ENCODE measurements at regions not wholly inside any gene's neighbourhood (a gene's known extent, or its start where the extent isn't known, plus 50 kb on each side); places are given as distances from the start of the nearest gene placed in this dataset.

- no peak overlapping the region for H3K4me3 ChIP-seq (ENCODE audit: control insufficient read depth in 1 of 2, extremely low read depth in 1 of 2, low read length in 1 of 2)
- no peak overlapping the region for H3K27ac ChIP-seq (ENCODE audit: low read length)
- peaks cover 2 to 44% of the 10 kb centered on the region in 2 experiments for H3K27me3 ChIP-seq (replicated peaks in 1 of 2; ENCODE audit: control insufficient read depth in 2 of 2, extremely low read depth in 1 of 2, insufficient read depth in 2 of 2, low read length in 1 of 2)
- ChIA-PET CTCF (no interaction called here), POLR2A (no interaction called here)
- 81% methylated on average over 10 of the region's 11 CpGs for WGBS (ENCODE audit: insufficient coverage)
- no peaks in the 10 kb centered on the region for H3K4me1 ChIP-seq (ENCODE audit: control insufficient read depth in 1 of 2, extremely low read depth in 1 of 2, insufficient read depth in 2 of 2, low read length in 2 of 2)
- H3K4me1 Mint-ChIP-seq, result peaks cover 0 to 11% (median 3%) of the 10 kb centered on the region in 3 donors
- DNase-seq (no peak), ATAC-seq (replicated peaks in 1 of 4) (no peak)
- H3K27ac Mint-ChIP-seq, result no peak overlapping the region
- no peaks in the 10 kb centered on the region for H3K36me3 Mint-ChIP-seq
- no peaks in the 10 kb centered on the region for H3K9me3 Mint-ChIP-seq
- no peak overlapping the region for H3K4me3 Mint-ChIP-seq
- peaks cover 15 to 28% of the 10 kb centered on the region in 2 donors for H3K27me3 Mint-ChIP-seq
- no peaks in the 10 kb centered on the region for H3K36me3 ChIP-seq (ENCODE audit: control insufficient read depth in 2 of 2, extremely low read depth in 1 of 2, insufficient read depth in 1 of 2, low read length in 1 of 2)
- no peaks in the 10 kb centered on the region for H3K9me3 ChIP-seq
Measured at GRCh38 chr1:10860682-10861081, 64.2 kb upstream of the CASZ1 start.

- CTCF ChIA-PET, result interaction anchor here in 1 of 2 donors (0.6 kb wide), 1 partner anchor 395 kb away, joined by 3 read pairs; no protein-coding TSS in a partner anchor
- no peak overlapping the region for H3K27ac Mint-ChIP-seq
Measured at GRCh38 chr1:10861822-10862221, 65.4 kb upstream of the CASZ1 start.

GRCh38 chr1:10862743-10863335, 66.4 kb upstream of the CASZ1 start:
- POLR2A ChIA-PET, result interaction anchor here in 1 of 2 donors (0.8 kb wide), 1 partner anchor 237 kb away, joined by 4 read pairs; no protein-coding TSS in a partner anchor
- no peak overlapping the region for H3K27ac ChIP-seq (ENCODE audit: low read length)
- Mint-ChIP-seq H3K27ac (no peak overlapping the region), H3K4me3 (no peak overlapping the region), H3K27me3 (peaks cover 24 to 41% of the 10 kb centered on the region in 2 donors), H3K4me1 (peaks cover 10 to 27% (median 16%) of the 10 kb centered on the region in 3 donors), H3K36me3 (no peaks in the 10 kb centered on the region), H3K9me3 (no peaks in the 10 kb centered on the region)
- ATAC-seq (replicated peaks in 1 of 4), result no peak
- CTCF ChIA-PET, result interaction anchor here in 1 of 2 donors (0.5 kb wide), 1 partner anchor 308 kb away, joined by 6 read pairs; no protein-coding TSS in a partner anchor
- no peaks in the 10 kb centered on the region for H3K9me3 ChIP-seq
- no peak for DNase-seq
- H3K36me3 ChIP-seq (ENCODE audit: control insufficient read depth in 2 of 2, extremely low read depth in 1 of 2, insufficient read depth in 1 of 2, low read length in 1 of 2), result no peaks in the 10 kb centered on the region
- WGBS (ENCODE audit: insufficient coverage), result 88% methylated on average over 7 of the region's 18 CpGs
- H3K4me1 ChIP-seq (ENCODE audit: control insufficient read depth in 1 of 2, extremely low read depth in 1 of 2, insufficient read depth in 2 of 2, low read length in 2 of 2), result peaks cover 0 to 14% of the 10 kb centered on the region in 2 experiments
- peaks cover 4 to 55% of the 10 kb centered on the region in 2 experiments for H3K27me3 ChIP-seq (replicated peaks in 1 of 2; ENCODE audit: control insufficient read depth in 2 of 2, extremely low read depth in 1 of 2, insufficient read depth in 2 of 2, low read length in 1 of 2)
- no peak overlapping the region for H3K4me3 ChIP-seq (ENCODE audit: control insufficient read depth in 1 of 2, extremely low read depth in 1 of 2, low read length in 1 of 2)

More at GRCh38 chr1:10861822-10862221, 65.4 kb upstream of the CASZ1 start:
- Mint-ChIP-seq H3K4me3 (no peak overlapping the region), H3K4me1 (peaks cover 4 to 20% (median 10%) of the 10 kb centered on the region in 3 donors), H3K27me3 (peaks cover 19 to 36% of the 10 kb centered on the region in 2 donors), H3K36me3 (no peaks in the 10 kb centered on the region), H3K9me3 (no peaks in the 10 kb centered on the region)
- no peak for DNase-seq
- no peak overlapping the region for H3K4me3 ChIP-seq (ENCODE audit: control insufficient read depth in 1 of 2, extremely low read depth in 1 of 2, low read length in 1 of 2)
- peaks cover 4 to 51% of the 10 kb centered on the region in 2 experiments for H3K27me3 ChIP-seq (replicated peaks in 1 of 2; ENCODE audit: control insufficient read depth in 2 of 2, extremely low read depth in 1 of 2, insufficient read depth in 2 of 2, low read length in 1 of 2)
- H3K27ac ChIP-seq (ENCODE audit: low read length), result no peak overlapping the region
- POLR2A ChIA-PET, result interaction anchor here in 1 of 2 donors (0.8 kb wide), 1 partner anchor 236 kb away, joined by 4 read pairs; no protein-coding TSS in a partner anchor
- H3K9me3 ChIP-seq, result no peaks in the 10 kb centered on the region
- no peak for ATAC-seq (replicated peaks in 1 of 4)
- H3K36me3 ChIP-seq (ENCODE audit: control insufficient read depth in 2 of 2, extremely low read depth in 1 of 2, insufficient read depth in 1 of 2, low read length in 1 of 2), result no peaks in the 10 kb centered on the region
- H3K4me1 ChIP-seq (ENCODE audit: control insufficient read depth in 1 of 2, extremely low read depth in 1 of 2, insufficient read depth in 2 of 2, low read length in 2 of 2), result peaks cover 0 to 6% of the 10 kb centered on the region in 2 experiments
- WGBS (ENCODE audit: insufficient coverage), result no CpG with 5 or more reads among the region's 5 CpGs

GRCh38 chr1:10863886-10864285, 67.4 kb upstream of the CASZ1 start:
- POLR2A ChIA-PET, result no interaction called here
- no peak overlapping the region for H3K27ac Mint-ChIP-seq

GRCh38 chr1:10864776-10865175, 68.3 kb upstream of the CASZ1 start:
- Histone ChIP-seq H3K27me3 (replicated peaks in 1 of 2; ENCODE audit: control insufficient read depth in 2 of 2, extremely low read depth in 1 of 2, insufficient read depth in 2 of 2, low read length in 1 of 2) (peaks cover 7 to 73% of the 10 kb centered on the region in 2 experiments), H3K27ac (ENCODE audit: low read length) (no peak overlapping the region), H3K9me3 (no peaks in the 10 kb centered on the region), H3K36me3 (ENCODE audit: control insufficient read depth in 2 of 2, extremely low read depth in 1 of 2, insufficient read depth in 1 of 2, low read length in 1 of 2) (no peaks in the 10 kb centered on the region), H3K4me1 (ENCODE audit: control insufficient read depth in 1 of 2, extremely low read depth in 1 of 2, insufficient read depth in 2 of 2, low read length in 2 of 2) (peaks cover 0 to 16% of the 10 kb centered on the region in 2 experiments), H3K4me3 (ENCODE audit: control insufficient read depth in 1 of 2, extremely low read depth in 1 of 2, low read length in 1 of 2) (no peak overlapping the region)
- no peak overlapping the region for H3K27ac Mint-ChIP-seq
- H3K36me3 Mint-ChIP-seq, result no peaks in the 10 kb centered on the region
- H3K9me3 Mint-ChIP-seq, result no peaks in the 10 kb centered on the region
- peaks cover 12 to 30% (median 18%) of the 10 kb centered on the region in 3 donors for H3K4me1 Mint-ChIP-seq
- peak overlapping the region in 1 of 3 donors; percentile 41 for H3K4me3 Mint-ChIP-seq
- POLR2A ChIA-PET, result no interaction called here
- peaks cover 28 to 56% of the 10 kb centered on the region in 2 donors for H3K27me3 Mint-ChIP-seq
- WGBS (ENCODE audit: insufficient coverage), result 90% methylated on average over 3 of the region's 9 CpGs
- no peak for DNase-seq
- CTCF ChIA-PET, result no interaction called here
- no peak for ATAC-seq (replicated peaks in 1 of 4)

More at GRCh38 chr1:10863886-10864285, 67.4 kb upstream of the CASZ1 start:
- Histone ChIP-seq H3K4me3 (ENCODE audit: control insufficient read depth in 1 of 2, extremely low read depth in 1 of 2, low read length in 1 of 2) (no peak overlapping the region), H3K27me3 (replicated peaks in 1 of 2; ENCODE audit: control insufficient read depth in 2 of 2, extremely low read depth in 1 of 2, insufficient read depth in 2 of 2, low read length in 1 of 2) (peaks cover 7 to 64% of the 10 kb centered on the region in 2 experiments), H3K27ac (ENCODE audit: low read length) (no peak overlapping the region), H3K9me3 (no peaks in the 10 kb centered on the region), H3K36me3 (ENCODE audit: control insufficient read depth in 2 of 2, extremely low read depth in 1 of 2, insufficient read depth in 1 of 2, low read length in 1 of 2) (no peaks in the 10 kb centered on the region), H3K4me1 (ENCODE audit: control insufficient read depth in 1 of 2, extremely low read depth in 1 of 2, insufficient read depth in 2 of 2, low read length in 2 of 2) (peaks cover 0 to 16% of the 10 kb centered on the region in 2 experiments)
- peaks cover 27 to 50% of the 10 kb centered on the region in 2 donors for H3K27me3 Mint-ChIP-seq
- CTCF ChIA-PET, result no interaction called here
- no peaks in the 10 kb centered on the region for H3K36me3 Mint-ChIP-seq
- 40% methylated on average over 1 of the region's 12 CpGs for WGBS (ENCODE audit: insufficient coverage)
- H3K9me3 Mint-ChIP-seq, result no peaks in the 10 kb centered on the region
- DNase-seq (no peak), ATAC-seq (replicated peaks in 1 of 4) (no peak)
- peaks cover 12 to 30% (median 18%) of the 10 kb centered on the region in 3 donors for H3K4me1 Mint-ChIP-seq
- no peak overlapping the region for H3K4me3 Mint-ChIP-seq

GRCh38 chr1:10865518-10866320, 69.3 kb upstream of the CASZ1 start:
- Mint-ChIP-seq H3K36me3 (no peaks in the 10 kb centered on the region), H3K9me3 (no peaks in the 10 kb centered on the region), H3K4me3 (peak overlapping the region in 2 of 3 donors; percentile 28 to 41), H3K4me1 (peaks cover 12 to 30% (median 18%) of the 10 kb centered on the region in 3 donors), H3K27ac (no peak overlapping the region), H3K27me3 (peaks cover 33 to 63% of the 10 kb centered on the region in 2 donors)
- ATAC-seq (replicated peaks in 1 of 4) (no peak), DNase-seq (no peak)
- Histone ChIP-seq H3K27me3 (replicated peaks in 1 of 2; ENCODE audit: control insufficient read depth in 2 of 2, extremely low read depth in 1 of 2, insufficient read depth in 2 of 2, low read length in 1 of 2) (peaks cover 7 to 74% of the 10 kb centered on the region in 2 experiments), H3K27ac (ENCODE audit: low read length) (no peak overlapping the region), H3K36me3 (ENCODE audit: control insufficient read depth in 2 of 2, extremely low read depth in 1 of 2, insufficient read depth in 1 of 2, low read length in 1 of 2) (no peaks in the 10 kb centered on the region), H3K4me1 (ENCODE audit: control insufficient read depth in 1 of 2, extremely low read depth in 1 of 2, insufficient read depth in 2 of 2, low read length in 2 of 2) (peaks cover 0 to 16% of the 10 kb centered on the region in 2 experiments), H3K9me3 (no peaks in the 10 kb centered on the region), H3K4me3 (ENCODE audit: control insufficient read depth in 1 of 2, extremely low read depth in 1 of 2, low read length in 1 of 2) (no peak overlapping the region)
- CTCF ChIA-PET, result interaction anchor here in 1 of 2 donors (0.6 to 1.3 kb wide), 3 partner anchors 358 to 370 kb away, joined by 3 to 7 read pairs (median 4); no protein-coding TSS in a partner anchor
- POLR2A ChIA-PET, result no interaction called here
- 60% methylated on average over 9 of the region's 19 CpGs for WGBS (ENCODE audit: insufficient coverage)
